NOMO-1 (cell line): ENCODE measurements at regions not wholly inside any gene's neighbourhood (a gene's known extent, or its start where the extent isn't known, plus 50 kb on each side); places are given as distances from the start of the nearest gene placed in this dataset.
"Not testable (repeated sequence)": the region's sequence is repeated elsewhere in the genome, so short reads cannot be mapped to it uniquely, and the experiment has no call there.

Experiments used
- DNase-seq, 2 experiments: peaks; one replicate each; lab custom pipeline; 2025; ENCODE audit not compliant: unreplicated experiment in 2 of 2; lab: John Stamatoyannopoulos, UW

DNA sequence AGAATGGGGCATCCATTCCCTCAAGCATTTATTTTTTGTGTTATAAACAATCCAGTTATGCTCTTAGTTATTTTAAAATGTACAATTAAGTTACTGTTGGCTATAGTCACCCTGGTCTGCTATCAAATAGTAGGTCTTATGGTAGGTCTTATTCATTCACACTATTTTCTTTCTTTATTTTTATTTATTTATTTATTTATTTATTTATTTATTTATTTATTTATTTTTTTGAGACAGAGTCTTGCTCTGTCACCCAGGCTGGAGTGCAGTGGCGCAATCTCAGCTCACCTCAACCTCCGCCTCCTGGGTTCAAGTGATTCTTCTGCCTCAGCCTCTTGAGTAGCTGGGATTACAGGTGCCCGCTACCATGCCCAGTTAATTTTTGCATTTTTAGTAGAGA is 967.4 kb upstream of the AUTS2 start:
- not testable (repeated sequence) for DNase-seq

DNA sequence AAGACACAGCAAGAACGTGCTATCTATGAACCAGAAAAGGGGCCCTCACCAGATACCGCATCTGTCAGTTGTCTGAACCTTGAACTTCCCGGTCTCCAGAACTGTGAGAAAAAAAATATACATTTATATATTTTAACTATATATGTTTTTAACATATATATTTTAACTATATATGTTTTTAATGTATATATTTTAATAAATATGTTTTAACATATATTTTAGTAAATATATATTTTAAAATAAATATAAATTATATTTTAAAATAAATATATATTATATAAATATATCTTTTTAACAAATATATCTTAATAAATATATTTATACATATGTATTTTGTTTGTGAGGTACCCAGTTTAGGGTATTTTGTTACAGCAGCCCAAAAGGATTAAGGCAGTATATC is 958.2 kb upstream of the AUTS2 start:
- DNase-seq: no peak

DNA sequence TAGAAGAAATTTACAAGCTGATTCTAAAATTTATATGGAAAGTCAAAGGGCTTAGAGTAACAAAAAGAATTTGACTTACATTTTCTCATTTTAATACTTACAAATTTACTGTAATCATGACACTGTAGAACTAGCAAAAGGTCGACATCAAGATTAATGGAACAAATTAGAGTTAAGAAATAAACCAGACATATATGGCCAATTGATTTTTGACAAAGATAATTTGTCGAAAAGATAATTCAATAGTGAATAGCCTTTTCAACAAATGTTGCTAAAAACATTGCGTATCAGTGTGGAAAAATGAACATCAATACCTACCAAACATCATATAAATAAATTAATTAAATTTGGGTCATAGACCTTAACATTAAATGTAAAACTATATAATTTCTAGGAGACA is 955.5 kb upstream of the AUTS2 start:
- DNase-seq: no peak

DNA sequence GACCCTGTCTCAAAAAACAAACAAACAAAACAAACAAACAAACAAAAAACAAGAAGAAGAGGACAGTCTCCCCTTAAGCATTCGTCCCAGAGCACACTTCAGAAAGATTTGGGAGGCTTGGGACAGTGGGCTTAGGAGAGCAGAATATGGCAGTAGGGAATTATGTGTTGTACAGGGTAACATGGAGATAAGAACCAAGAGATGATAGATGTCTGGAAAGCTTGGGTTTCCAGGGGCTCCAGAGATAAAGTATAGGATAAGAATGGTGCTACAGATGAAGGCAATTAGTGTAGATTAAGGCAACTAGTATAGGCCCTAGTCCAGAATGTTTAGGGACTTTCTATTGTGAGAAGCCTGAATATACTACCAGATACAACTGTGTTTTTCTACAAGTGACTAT is 934.9 kb upstream of the AUTS2 start:
- DNase-seq: no peak

DNA sequence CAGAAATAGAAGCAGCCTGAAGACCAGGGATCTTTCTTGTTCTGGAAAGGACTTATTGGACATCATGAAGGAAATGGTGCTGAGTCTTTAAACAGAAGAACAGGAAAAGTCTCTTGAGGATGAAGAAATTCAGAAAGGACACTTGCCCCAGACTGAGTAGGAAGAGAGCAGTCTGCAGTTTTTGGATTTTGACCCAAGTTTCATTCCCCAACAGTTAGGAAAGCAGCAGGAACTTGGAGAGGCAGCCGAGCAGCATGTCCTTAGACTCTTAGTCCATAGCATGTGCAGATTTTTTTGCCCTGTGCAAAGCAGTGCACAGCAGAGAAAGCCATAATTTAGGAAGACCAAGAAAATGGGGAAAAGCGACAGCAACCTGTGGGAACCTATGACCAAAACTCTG is 927.2 kb upstream of the AUTS2 start:
- DNase-seq: no peak

DNA sequence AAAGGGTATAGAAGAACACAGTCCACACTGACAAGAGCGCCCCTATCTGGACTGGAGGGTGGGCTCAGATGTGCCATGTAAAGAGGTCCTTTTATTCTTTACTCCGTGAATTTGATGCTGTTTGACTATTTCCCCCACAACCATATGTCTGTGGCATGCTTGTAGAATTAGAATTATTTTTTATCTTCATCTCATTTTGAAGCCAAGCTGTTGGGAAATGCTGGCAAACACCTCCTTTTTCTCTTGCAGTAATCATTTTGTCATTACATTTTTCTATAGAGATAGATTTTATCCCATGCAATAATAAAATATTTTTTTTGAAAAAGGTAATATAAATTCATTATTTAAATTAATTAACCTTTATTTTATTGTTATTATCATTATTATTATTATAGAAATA is 926.6 kb upstream of the AUTS2 start:
- DNase-seq: no peak

DNA sequence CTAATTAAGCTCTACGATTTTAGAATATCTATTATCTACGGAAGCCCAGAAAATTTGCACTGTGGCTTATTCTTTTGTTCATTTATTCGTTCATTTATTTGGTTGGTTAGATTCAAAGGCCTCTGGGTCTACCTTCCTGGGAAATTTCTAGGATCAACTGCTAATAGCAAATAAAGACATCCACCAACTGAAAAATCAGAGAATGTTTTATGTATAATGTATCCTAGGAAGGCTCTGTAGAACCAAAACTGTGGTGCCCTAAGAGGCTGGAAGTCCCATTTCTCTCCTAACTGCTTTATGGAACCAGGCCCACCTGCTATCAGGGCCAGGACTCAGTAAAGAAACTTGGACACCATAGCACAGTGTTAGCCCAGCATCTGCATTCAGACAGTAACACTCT is 923.4 kb upstream of the AUTS2 start:
- no peak for DNase-seq

DNA sequence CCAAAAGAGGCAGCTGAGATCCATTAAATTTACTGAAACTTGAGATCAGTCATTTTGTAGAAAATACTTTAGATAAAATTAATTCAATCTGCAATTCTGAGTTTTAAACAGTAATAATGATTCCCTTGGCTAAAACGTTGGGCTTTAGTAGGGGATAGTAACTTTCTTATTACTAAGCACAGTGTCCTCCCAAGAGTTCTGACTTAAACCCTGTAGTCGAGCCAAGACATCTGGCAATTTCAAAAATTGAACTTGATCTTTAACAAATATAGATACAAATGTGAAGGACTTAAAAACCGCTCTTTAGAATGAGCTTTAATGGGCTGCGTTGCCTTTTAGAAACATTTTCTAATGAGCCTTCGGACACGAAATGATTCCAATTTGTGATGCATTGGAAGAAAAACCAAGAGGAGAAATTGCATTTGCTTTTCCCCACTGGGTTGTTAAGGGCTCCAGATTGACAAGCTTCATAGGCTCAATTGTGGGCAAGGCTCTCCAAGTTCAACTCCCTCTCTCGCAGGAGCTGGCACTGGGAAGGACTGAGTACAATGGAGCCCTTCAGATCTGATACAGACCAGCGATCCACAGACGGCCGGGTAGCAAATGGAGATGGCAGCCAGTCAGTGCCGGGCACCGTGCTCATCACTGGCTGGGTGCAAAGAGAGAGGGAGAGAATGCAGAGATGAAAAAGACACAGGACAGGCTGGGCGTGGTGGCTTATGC is 921.3 kb upstream of the AUTS2 start:
- no peak for DNase-seq

DNA sequence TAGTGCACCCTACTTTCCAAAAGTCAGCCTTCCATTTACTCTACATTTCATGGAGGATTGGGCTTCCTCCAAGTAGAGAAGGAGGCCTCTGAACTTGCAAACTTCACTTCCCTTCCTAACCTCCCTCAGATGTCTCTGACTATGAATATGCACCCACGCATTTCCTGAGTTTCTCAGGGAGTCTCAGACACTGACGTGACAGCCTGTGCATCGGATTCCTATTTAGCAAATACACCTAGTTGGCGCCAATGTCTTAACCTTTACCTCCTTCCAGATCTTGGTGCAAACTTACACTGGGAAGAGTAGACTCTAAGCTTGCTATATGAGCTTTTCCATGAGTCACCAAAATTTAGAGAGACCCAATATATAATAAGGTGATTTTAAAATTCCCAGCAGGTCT is 920.1 kb upstream of the AUTS2 start:
- DNase-seq: no peak

DNA sequence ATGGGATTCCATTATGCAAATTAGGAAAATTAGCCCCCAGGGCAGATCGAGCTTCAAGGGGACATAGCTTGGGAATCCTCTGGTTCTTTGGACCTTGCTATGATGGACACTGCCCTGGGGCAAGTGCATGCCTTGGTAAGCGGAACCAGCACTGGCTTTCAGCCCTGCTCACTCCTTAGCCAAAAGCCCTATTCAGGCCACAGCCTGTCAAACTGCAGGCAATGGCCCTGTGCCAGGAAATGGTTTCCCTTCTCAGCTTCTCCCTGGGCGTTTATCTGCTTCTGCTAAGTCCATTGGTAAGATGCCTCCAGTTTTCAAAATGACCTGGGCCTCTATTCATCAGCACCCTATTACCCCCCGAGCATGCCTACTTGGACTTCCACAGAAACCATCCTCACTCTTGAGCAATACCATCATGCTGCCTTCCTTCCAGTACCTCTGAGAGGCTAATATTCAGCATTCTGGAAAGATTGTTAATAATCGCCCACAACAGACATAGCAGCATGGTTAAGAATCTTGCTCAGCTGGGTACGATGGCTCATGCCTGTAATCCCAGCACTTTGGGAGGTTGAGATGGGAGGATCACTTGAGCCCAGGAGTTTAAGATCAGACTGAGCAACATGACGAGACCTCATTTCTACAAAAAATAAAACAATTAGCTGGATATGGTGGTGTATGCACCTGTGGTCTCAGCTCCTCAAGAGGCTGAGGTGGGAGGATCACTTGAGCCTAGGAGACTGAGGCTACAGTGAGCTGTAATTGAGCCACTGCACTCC is 918.6 kb upstream of the AUTS2 start:
- no peak for DNase-seq

DNA sequence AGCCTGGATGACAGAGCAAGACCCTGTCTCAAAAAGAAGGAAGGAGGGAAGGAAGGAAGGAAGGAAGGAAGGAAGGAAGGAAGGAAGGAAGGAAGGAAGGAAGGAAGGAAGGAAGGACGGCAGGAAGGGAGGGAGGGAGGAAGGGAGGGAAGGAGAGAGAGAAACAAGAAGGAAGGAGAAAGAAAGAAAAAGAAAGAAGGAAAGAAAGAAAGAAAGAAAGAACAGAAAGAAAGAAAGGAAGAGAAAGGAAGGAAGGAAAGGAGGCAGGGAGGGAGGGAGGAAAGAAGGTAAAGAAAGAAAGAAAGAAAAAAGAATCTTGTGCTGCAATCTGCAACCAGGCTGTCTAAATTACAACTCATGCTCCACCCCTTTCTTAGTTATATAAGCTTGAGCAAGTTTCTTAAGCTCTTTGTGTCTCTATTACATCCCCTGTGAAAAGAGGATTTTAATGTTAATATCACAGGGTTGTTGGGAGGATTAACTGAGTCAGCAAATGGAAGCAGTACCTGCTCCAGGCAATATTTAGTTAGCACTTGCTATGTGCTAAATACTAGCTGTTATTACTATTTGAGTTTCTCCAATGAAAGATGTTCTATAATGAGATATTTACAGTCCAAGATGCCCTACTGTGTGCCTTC is 917.9 kb upstream of the AUTS2 start:
- no peak for DNase-seq

DNA sequence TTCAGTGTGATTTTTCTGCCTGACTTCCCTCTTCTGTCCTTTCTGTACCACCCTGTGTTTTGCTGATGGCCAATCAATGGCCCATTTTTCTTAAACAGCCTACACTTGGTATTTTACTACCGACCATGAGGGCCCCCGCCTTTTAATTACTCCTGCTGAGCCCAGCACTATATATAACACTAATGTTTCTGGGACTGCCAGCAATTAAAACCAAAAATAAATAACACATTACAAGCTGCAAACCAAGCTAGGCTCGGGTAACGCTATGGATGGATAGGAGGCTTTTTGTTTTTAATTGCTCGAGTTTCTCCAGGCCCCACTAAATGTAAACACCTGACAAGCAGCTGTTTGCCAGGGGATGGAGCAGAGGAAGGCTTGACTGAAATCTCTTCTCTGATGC is 915.4 kb upstream of the AUTS2 start:
- DNase-seq: no peak

DNA sequence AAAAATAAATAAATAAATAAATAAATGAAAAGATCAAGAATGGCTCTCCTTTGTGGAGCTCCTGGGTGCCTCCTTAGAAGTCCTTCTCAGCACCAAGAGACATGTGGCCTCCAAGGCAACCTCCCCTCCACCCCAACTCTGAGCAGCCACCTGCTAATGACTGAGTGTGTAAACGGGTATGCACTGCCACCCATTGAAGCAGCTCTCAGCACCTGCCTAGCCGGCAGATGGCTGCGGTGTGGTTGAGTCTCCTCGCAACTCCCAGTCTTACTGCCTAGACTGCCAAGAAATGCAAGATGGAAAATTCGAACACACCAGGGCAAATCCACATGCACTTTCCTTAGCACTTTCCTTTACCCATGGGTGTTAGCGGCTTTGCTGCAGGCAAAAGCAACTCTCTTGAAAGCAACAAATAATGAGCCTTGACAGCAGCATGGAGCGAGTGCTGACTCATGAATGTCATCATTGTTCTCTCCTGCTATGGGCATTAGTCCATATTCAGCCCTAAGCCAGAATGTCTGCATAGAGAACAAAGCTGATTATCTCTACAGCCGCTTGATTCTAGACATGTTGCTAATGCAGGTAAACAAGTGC is 913.9 kb upstream of the AUTS2 start:
- no peak for DNase-seq

DNA sequence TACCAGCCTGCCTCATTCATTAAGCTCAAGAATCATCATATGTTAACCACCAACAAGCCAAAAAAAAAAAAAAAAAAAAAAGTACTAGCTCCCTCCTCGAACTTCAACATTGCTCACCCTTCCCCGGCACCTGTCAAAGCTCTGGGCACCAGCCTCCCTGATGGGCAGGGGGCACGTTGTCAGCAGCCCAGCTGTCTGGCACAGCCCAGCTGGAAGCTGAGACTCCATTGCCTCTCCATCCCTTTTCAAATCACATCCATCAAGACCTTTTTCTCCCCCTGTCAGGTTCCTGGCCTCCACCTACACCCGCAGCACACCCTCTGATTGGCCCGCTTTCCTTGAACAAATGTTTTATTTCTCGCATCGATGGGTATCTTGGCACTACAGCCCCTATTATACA is 913.3 kb upstream of the AUTS2 start:
- DNase-seq: no peak

DNA sequence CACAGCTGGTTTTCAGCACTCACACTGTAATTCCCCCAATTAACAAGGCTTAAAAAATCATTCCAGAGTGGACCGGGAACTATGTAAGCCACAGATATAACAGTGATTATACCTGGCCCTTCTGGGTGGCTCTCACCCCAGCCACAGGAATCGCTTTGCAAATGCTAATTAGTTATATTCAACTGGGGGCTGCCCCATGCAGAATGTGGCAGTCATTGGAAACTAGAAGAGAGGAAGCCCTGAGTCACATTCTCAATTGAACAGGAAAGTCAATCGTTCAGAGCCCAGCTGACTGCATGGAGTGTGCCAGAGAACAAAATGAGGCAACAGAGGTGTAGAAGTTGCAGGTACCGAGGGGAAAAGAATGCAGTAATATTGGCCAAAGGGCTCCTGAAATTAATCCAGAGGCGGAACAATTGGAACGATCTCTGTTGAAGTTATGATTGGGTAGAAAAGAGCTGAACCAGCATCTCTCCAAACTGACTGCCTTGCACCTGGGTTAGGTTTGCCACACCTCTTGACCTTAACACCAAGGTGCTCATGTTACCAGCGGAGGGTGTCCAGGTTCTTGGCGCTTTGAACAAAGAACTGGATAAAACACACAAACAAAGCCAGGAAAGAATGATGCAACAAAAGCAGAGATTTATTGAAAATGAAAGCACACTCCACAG is 909.7 kb upstream of the AUTS2 start:
- DNase-seq: no peak

DNA sequence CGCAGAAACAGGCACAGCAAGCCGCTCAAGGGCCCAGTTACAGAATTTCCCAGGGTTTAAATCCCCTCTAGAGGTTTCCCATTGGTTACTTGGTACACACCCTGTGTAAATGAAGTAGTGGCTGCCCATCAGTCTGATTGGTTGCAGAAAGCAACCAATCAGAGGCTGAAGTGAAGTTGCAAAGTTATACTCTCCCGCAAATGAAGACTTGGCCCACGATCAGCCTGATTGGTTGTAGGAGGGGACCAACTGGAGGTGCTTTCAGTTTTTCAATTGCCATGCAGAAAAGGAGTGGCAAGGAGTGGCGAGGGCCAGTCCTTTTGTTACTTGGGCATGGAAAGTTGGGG is 909.2 kb upstream of the AUTS2 start:
- DNase-seq: no peak

DNA sequence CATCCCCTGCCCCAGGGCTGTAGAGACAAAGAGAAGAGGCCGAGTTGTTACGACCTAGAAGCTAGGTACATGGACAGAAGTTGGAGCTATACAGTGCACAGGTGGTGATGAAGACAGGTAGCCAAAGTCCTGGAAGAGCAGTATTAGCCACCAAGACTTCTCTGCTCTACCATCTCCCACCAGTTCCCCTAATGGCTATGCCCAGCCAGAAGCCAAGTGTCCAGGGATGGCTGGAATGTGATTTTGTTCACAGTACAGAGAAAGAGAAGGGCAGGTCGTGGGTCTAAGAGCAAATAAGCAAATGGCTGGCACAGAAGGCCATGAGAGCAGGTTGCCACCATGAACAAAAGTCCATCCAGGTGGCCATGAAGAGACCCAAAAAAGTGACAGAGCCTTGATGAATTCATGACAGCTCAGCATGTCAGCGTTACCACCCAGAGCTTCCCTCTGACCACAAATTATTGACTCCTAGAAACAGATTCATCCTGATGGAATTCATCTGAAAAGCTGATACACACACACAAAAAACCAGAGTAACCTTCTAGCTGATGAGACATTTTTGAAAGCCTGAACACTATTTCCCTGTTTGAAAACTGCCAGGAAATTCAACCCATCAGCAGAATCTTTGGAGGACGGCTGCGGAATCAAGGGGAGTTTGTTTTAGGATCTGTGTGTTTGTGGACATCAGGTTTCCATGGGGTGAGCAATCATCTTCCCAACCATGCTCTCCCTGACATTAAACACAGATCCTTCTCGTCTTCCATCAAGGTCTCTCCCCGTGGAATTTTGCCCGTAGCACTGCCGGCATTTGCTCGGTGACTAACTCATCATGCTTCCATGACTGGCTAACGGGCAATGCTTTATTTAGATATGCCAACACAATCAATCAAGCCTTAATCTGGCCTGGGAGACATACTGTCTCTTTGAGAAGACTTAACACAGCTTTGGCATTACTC is 906.7 kb upstream of the AUTS2 start:
- no peak for DNase-seq

DNA sequence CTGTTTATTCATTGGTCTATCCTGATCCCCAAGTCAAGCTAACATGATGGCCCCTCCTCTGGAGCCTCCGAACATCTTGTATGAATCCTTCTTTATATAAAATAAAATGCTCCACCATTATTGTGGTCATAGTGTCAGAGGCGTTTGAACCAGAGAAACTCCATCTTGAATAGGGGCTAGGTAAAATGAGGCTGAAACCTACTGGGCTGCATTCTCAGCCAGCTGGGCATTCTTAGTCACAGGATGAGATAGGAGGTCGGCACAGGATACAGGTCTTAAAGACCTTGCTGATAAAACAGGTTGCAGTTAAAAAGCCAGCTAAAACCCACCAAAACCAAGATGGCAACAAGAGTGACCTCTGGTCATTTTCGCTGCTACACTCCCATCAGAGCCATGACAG is 905.8 kb upstream of the AUTS2 start:
- DNase-seq: no peak

DNA sequence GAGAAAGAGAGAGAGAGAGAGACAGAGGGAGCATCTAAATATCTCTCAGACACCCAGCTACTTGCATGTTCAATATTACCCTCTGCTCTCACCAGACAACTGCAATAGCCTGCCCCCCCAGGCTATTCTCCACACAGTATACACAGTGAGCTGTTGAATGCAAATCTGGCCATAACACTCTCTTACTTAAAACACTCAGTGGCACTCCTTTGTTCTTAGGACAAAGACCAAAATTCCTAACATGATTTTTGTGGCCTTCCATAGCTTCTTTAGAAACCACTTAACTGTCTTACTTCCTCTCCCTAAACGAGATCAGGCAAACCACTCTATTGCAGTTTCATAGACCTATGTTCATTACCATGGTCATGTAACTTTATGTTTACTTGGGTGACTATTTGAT is 903.6 kb upstream of the AUTS2 start:
- DNase-seq: no peak

DNA sequence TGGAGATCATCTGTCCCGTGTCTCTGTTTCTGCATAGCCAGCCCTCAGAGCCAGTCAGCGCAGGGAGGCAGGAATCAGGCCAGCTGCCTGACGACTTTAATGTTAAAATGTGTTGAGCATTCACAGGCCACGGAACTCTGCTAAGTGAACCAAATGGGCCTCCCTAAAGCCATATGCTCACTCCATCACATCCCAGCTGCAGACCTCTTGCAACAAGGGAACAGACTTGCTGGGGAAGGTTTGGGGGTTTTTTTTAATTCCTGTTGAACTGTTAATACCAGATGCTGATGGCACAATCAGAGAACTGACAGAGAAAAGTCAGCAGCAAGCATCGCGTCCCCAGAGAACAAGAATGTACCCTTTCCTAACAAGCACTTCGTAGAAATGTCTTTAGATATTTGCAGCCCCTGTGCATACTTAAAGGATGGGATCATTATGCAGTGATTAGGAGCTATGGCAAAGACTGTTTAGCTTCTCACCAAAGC is 900.4 kb upstream of the AUTS2 start:
- no peak for DNase-seq
